Kidney glomerular epithelial cell (primary cell): ENCODE measurements at regions not wholly inside any gene's neighbourhood (a gene's known extent, or its start where the extent isn't known, plus 50 kb on each side); places are given as distances from the start of the nearest gene placed in this dataset.
"Not testable (repeated sequence)": the region's sequence is repeated elsewhere in the genome, so short reads cannot be mapped to it uniquely, and the experiment has no call there.

Source experiments
- DNase-seq: peaks from one replicate; lab custom pipeline; 2025; lab: John Stamatoyannopoulos, UW

- DNase-seq = no peak
Observed at GRCh38 chr5:127216143-127216542, 74.5 kb upstream of the MEGF10 start.

DNA sequence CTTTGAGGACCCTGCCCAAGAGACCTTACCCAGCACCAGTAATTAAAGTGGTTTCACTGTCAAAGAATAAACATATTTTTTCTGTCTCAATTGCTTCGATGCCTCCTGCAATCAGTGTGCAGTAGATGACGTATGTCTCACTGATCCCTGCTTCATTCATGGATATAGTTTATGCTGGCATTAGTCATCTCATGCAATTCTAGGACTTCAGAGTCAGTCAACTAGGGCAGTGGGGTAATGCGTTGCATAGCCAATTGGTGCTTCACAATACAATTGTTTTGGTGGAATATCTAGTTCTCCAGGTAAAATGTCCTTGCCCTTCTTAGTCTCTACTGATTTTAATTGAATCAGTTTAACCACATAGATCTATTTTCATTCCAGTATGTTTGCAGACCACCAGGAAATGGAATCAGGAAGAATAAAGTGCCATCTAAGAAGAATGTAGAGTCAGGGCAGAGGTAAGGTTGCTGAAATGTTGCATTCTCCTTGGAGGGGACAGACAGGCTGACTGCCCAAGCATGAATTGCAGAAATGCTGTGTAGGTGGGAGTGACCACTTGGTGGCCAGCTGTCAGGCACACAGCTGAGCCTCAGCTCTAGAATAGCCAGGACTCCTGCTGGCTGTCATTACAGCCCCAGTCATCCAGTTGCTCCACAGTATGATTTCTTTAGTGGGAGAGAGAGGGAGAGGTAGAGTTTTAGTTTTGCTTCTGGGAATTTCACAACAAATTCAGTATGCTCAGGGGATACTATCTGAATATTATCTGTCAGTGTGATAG lies 73.5 kb upstream of the MEGF10 start:
- DNase-seq = no peak

DNA sequence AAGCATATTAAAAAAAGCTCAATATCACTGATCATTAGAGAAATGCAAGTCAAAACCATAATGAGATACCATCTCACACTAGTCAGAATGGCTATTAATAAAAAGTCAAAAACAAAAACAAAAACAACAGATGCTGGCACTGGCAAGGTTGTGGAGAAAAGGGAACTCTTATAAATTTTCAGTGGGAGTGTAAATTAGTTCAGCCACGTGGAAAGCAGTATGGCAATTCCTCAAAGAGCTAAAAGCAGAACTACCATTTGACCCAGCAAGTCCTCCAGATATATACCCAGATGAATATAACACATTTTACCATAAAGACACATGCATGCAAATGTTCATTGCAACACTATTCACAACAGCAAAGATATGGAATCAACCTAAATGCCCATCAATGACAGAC lies 68.7 kb upstream of the MEGF10 start:
- not testable (repeated sequence) for DNase-seq

GRCh38 chr5:127222571-127223156 lies 67.9 kb upstream of the MEGF10 start:
- DNase-seq = not testable (repeated sequence)

GRCh38 chr5:127223256-127223974 lies 67.2 kb upstream of the MEGF10 start:
- DNase-seq = no peak

GRCh38 chr5:127227881-127228280 lies 62.7 kb upstream of the MEGF10 start:
- no peak for DNase-seq

- DNase-seq = no peak
Observed at GRCh38 chr5:127228540-127229184, 61.9 kb upstream of the MEGF10 start.

DNA sequence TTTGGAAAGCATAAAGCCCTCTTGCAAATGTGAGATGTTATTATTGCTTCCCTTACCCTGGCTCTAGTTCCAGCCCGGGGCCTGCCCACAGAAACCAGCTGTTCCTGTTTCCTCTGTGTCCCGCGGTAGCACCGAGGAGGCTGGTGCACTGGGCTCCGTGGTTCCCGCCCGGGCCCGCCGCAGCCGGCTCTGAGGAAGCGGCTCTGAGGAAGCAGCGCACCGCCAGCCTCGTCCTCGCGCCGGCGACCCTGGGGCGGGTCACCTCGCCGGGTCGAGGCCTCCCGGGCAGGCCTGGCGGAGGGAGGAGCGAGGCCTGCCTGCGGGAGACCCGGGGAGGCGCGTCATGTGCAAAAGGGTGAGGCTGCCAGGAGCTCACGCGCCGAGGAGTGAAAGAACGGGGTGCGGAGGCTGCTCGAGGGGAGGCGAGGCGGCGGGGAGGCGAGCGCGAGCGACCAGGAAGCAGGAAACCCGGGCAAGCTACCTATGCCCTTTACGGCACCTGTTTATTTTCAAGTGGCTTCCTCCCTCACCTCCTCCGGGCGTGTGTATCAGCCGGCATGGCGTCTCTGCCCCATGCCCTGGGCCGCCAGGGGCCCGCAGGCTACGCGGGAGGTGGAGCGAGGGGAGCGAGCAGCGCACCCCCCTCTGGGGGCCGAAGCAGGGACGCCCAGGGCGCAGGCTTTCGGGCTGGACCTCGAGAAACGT lies 61.3 kb upstream of the MEGF10 start:
- DNase-seq = no peak

DNA sequence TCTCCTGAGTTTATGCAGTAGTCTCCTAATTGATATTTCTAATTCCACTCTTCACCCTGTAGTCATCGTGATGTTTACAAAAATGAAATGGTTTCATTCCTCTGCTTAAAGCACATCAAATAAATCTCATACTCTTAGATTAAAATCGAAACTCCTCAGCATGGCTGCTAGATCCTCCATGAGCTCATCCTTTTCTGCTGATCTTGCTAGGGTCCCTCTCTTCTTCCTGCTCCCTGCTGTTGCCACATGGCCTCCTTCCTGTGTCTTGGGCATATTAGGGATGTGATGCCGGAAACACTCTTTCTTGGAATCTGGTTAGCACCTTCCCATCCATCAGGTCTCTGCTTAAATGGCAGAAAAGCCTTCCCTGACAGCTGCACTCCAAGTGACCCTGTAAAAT lies 59.5 kb upstream of the MEGF10 start:
- no peak for DNase-seq

- no peak for DNase-seq
Observed at GRCh38 chr5:127233590-127233989, 57.0 kb upstream of the MEGF10 start.

DNA sequence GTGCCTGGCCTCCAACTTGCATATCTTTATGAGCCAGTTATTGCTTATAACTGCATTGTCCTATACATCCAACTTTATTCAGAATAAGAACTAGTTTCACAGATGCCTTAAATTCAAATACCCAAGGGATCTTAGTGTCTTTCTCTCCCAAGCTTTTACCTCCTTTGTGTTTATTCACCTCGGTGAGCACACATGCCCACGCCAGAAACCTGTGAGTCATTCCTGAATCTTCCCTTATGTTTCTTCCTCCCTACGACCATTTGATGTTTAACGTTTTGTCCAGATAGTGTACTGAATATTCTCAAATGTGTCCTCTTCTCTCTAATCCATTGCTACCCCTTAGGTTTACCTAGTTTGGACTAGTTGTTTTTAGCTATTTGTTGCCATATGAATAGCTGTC lies 55.5 kb upstream of the MEGF10 start:
- DNase-seq = peak; percentile 14

DNA sequence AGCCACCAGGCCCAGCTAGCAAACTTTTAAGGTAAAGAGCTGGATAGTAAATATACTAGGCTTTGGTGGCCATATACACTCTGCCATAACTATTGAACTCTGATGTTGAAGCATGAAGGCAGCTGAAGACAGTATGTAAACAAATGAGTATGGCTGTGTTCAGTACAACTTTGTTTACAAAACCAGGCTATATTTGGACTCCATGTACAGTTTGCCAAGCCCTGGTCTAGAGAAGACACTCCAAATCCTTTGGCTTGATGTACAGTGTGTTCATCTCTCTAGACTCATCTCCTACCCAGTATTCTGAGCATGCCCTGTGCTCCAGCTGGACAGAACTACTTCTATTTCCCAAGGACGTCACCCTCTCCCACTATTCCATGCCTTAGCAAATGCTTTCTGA lies 54.3 kb upstream of the MEGF10 start:
- no peak for DNase-seq
